H1 (cell line): ENCODE measurements at regions not wholly inside any gene's neighbourhood (a gene's known extent, or its start where the extent isn't known, plus 50 kb on each side); places are given as distances from the start of the nearest gene placed in this dataset.

ENCODE experiments used
- CTCF ChIA-PET: fragments of 300-600 bp; sonication (Branson Sonifier 250); formaldehyde crosslinking; loops from one replicate; lab custom pipeline; 2021; ENCODE audit not compliant: partially characterized antibody; lab: Charles Lee
- POLR2A ChIA-PET: fragments of 300-600 bp; sonication (Branson Sonifier 250); formaldehyde crosslinking; loops from one replicate; lab custom pipeline; 2021; ENCODE audit warnings: inconsistent platforms; ENCODE audit not compliant: partially characterized antibody; lab: Charles Lee
- DNase-seq, 2 experiments: peaks; one replicate each; pipeline versions ENCODE4 v3.0.0 to v3.0.0-alpha.2; 2010 to 2022; ENCODE audit warnings: low spot score in 2 of 2, low read depth in 1 of 2, mixed read lengths in 1 of 2
- FAIRE-seq: peaks from 2 replicates; lab custom pipeline; 2011; peaks lifted over from hg19 to GRCh38; lab: Jason Lieb, UNC
- H2AFZ ChIP-seq: 2 replicates; pipeline ENCODE4 v1.8.1; 2012; ENCODE audit warnings: low read length, inconsistent platforms
- H2AK5ac ChIP-seq: 2 replicates; pipeline ENCODE4 v1.6.1; 2013; ENCODE audit warnings: low read depth, low read length
- H2BK120ac ChIP-seq: replicated peaks from 2 replicates; pipeline ENCODE3; 2013; ENCODE audit warnings: low read depth, low read length, inconsistent platforms
- H2BK12ac ChIP-seq: 2 replicates; pipeline ENCODE4 v1.6.1; 2013; ENCODE audit warnings: low read depth, low read length
- H2BK15ac ChIP-seq: 2 replicates; pipeline ENCODE4 v1.6.1; 2013; ENCODE audit warnings: low read length
- H2BK20ac ChIP-seq: 2 replicates; pipeline ENCODE4 v1.6.1; 2013; ENCODE audit warnings: low read length
- H2BK5ac ChIP-seq: 2 replicates; pipeline ENCODE4 v1.6.1; 2013; ENCODE audit warnings: low read depth, low read length
- H3K14ac ChIP-seq: 2 replicates; pipeline ENCODE4 v1.6.1; 2013; ENCODE audit warnings: inconsistent platforms; ENCODE audit not compliant: insufficient read length
- H3K18ac ChIP-seq: 2 replicates; pipeline ENCODE4 v1.6.1; 2013; ENCODE audit warnings: low read length; ENCODE audit errors: extremely low read depth
- H3K23ac ChIP-seq: 2 replicates; pipeline ENCODE4 v1.6.1; 2013; ENCODE audit warnings: inconsistent platforms; ENCODE audit not compliant: insufficient read length
- H3K23me2 ChIP-seq: 2 replicates; pipeline ENCODE4 v1.6.1; 2013; ENCODE audit warnings: low read depth, low read length
- H3K27ac ChIP-seq: 2 replicates; pipeline ENCODE4 v1.6.1; 2011; ENCODE audit warnings: low read depth, low read length, inconsistent platforms
- H3K27me3 ChIP-seq, 4 experiments: replicated peaks in 1 of 4; 1 replicate in 1 of 4; 2 replicates in 3 of 4; pipeline versions ENCODE4 v1.6.1 to v1.8.1; 2011 to 2013; ENCODE audit warnings: low read length in 3 of 4, mild to moderate bottlenecking in 3 of 4, inconsistent platforms in 2 of 4, mixed read lengths in 2 of 4, moderate library complexity in 1 of 4; ENCODE audit not compliant: control insufficient read depth in 3 of 4, insufficient read depth in 3 of 4; ENCODE audit errors: extremely low read depth in 1 of 4
- H3K36me3 ChIP-seq, 4 experiments: 2 replicates each; pipeline versions ENCODE4 v1.6.1 to v1.8.1; 2011 to 2013; ENCODE audit warnings: mild to moderate bottlenecking in 4 of 4, low read length in 3 of 4, moderate library complexity in 2 of 4, control low read depth in 1 of 4, inconsistent platforms in 1 of 4; ENCODE audit not compliant: insufficient read depth in 4 of 4, control insufficient read depth in 2 of 4
- H3K4ac ChIP-seq: replicated peaks from 2 replicates; pipeline ENCODE3; 2013; ENCODE audit warnings: low read length, low read depth, mixed read lengths, inconsistent platforms; ENCODE audit not compliant: insufficient read length
- H3K4me1 ChIP-seq, 4 experiments: replicated peaks in 1 of 4; 1 replicate in 1 of 4; 2 replicates in 3 of 4; pipeline versions ENCODE4 v1.6.1 to v1.8.1; 2011 to 2013; ENCODE audit warnings: low read length in 3 of 4, inconsistent platforms in 2 of 4, mixed read lengths in 1 of 4; ENCODE audit not compliant: insufficient read depth in 4 of 4, control insufficient read depth in 3 of 4
- H3K4me2 ChIP-seq, 2 experiments: 2 replicates each; pipeline versions ENCODE4 v1.6.1 to v1.8.1; 2011 to 2013; ENCODE audit warnings: low read depth in 2 of 2, low read length in 2 of 2, control low read depth in 1 of 2, inconsistent platforms in 1 of 2, mild to moderate bottlenecking in 1 of 2; ENCODE audit not compliant: insufficient read depth in 1 of 2
- H3K4me3 ChIP-seq, 4 experiments: fragments of 200-600, 300-600 bp in 1 of 4; sonication (generic), shearing (Covaris generic), sonication (Bioruptor Twin) in 1 of 4; 2 replicates each; pipeline versions ENCODE4 v1.5.1 to v1.8.1; 2011 to 2016; ENCODE audit warnings: low read length in 4 of 4, low read depth in 3 of 4, control low read depth in 2 of 4, inconsistent platforms in 2 of 4, mild to moderate bottlenecking in 2 of 4, mixed read lengths in 1 of 4, moderate library complexity in 1 of 4; ENCODE audit not compliant: insufficient read depth in 2 of 4; ENCODE audit errors: extremely low read depth in 1 of 4
- H3K56ac ChIP-seq: replicated peaks from 2 replicates; pipeline ENCODE3; 2013; ENCODE audit warnings: low read depth, mild to moderate bottlenecking, mixed read lengths, low read length, inconsistent platforms; ENCODE audit not compliant: insufficient read length
- H3K79me1 ChIP-seq: 2 replicates; pipeline ENCODE4 v1.6.1; 2013; ENCODE audit warnings: low read depth, low read length, control low read depth
- H3K79me2 ChIP-seq, 2 experiments: 2 replicates each; pipeline versions ENCODE4 v1.6.1 to v1.8.1; 2012 to 2013; ENCODE audit warnings: low read length in 2 of 2, mild to moderate bottlenecking in 2 of 2, inconsistent platforms in 1 of 2; ENCODE audit not compliant: insufficient read depth in 2 of 2, control insufficient read depth in 1 of 2
- H3K9ac ChIP-seq, 4 experiments: replicated peaks in 1 of 4; 1 replicate in 1 of 4; 2 replicates in 3 of 4; pipeline versions ENCODE4 v1.6.1 to v1.8.1; 2011 to 2013; ENCODE audit warnings: low read depth in 3 of 4, low read length in 3 of 4, control low read depth in 2 of 4, mild to moderate bottlenecking in 2 of 4, moderate library complexity in 2 of 4, inconsistent platforms in 1 of 4; ENCODE audit errors: extremely low read depth in 1 of 4
- H3K9me3 ChIP-seq, 2 experiments: 2 replicates each; pipeline versions ENCODE4 v1.6.1 to v1.8.1; 2012 to 2013; ENCODE audit warnings: mild to moderate bottlenecking in 2 of 2, moderate library complexity in 2 of 2, control low read depth in 1 of 2, inconsistent platforms in 1 of 2, low read depth in 1 of 2, low read length in 1 of 2, mixed read lengths in 1 of 2; ENCODE audit not compliant: insufficient read depth in 2 of 2
- H4K20me1 ChIP-seq, 2 experiments: replicated peaks in 1 of 2; 2 replicates each; pipeline versions ENCODE3 to v1.8.1; 2011 to 2013; ENCODE audit warnings: inconsistent platforms in 2 of 2, low read length in 2 of 2, mild to moderate bottlenecking in 1 of 2; ENCODE audit not compliant: insufficient read depth in 2 of 2, control insufficient read depth in 1 of 2
- H4K5ac ChIP-seq: 2 replicates; pipeline ENCODE4 v1.6.1; 2013; ENCODE audit warnings: low read length, low read depth, mixed read lengths, inconsistent platforms; ENCODE audit not compliant: insufficient read length
- H4K8ac ChIP-seq: 2 replicates; pipeline ENCODE4 v1.8.0; 2013; ENCODE audit warnings: mild to moderate bottlenecking, moderate library complexity, low read length, inconsistent platforms; ENCODE audit not compliant: insufficient read depth; ENCODE audit errors: extremely low read depth
- H4K91ac ChIP-seq: replicated peaks from 2 replicates; pipeline ENCODE3; 2013; ENCODE audit warnings: low read length, mixed read lengths, inconsistent platforms; ENCODE audit not compliant: insufficient read length
- CTCF ChIP-seq, 3 experiments: IDR thresholded peaks; 1 replicate in 2 of 3; 2 replicates in 1 of 3; pipeline versions ENCODE4 v1.5.1 to v1.6.1; 2011; ENCODE audit warnings: low read length in 3 of 3, mild to moderate bottlenecking in 3 of 3, inconsistent platforms in 2 of 3, low read depth in 1 of 3, moderate library complexity in 1 of 3; ENCODE audit not compliant: insufficient read depth in 1 of 3; ENCODE audit errors: control extremely low read depth in 1 of 3
- NRF1 ChIP-seq: IDR thresholded peaks from 2 replicates; pipeline ENCODE4 v1.6.1; 2011; ENCODE audit warnings: mild to moderate bottlenecking, low read depth, low read length, improper control_type of control experiment
- RFX5 ChIP-seq: IDR thresholded peaks from 2 replicates; pipeline ENCODE4 v1.6.1; 2011; ENCODE audit warnings: low read depth, low read length, improper control_type of control experiment, borderline replicate concordance
- SIRT6 ChIP-seq: IDR thresholded peaks from one replicate; pipeline ENCODE4 v1.7.1; 2012; ENCODE audit warnings: low read length, inconsistent platforms
- SP1 ChIP-seq: IDR thresholded peaks from 2 replicates; pipeline ENCODE4 v1.6.1; 2011; ENCODE audit warnings: low read depth, low read length
- TAF7 ChIP-seq: optimal IDR thresholded peaks from 2 replicates; pipeline ENCODE3; 2011; ENCODE audit warnings: low read depth, mild to moderate bottlenecking, inconsistent platforms, low read length, moderate library complexity, borderline replicate concordance
- WGBS, 2 experiments: shearing (Covaris generic) in 1 of 2; methylation state at CpG; one replicate each; pipeline versions ENCODE4 v1.1.6 to v1.1.7; 2013 to 2015; ENCODE audit warnings: low lambda C conversion rate in 2 of 2, mixed read lengths in 2 of 2, inconsistent platforms in 1 of 2, low coverage in 1 of 2, missing lambda C conversion rate in 1 of 2; ENCODE audit not compliant: insufficient replicate concordance in 2 of 2, insufficient coverage in 1 of 2, insufficient read length in 1 of 2; ENCODE audit errors: extremely low coverage in 1 of 2, missing lambda C conversion rate in 1 of 2; 5-methylcytosine and 5-hydroxymethylcytosine counted together
- TF ChIP-seq, protein P1 (sequence below): IDR thresholded peaks from 2 replicates; pipeline ENCODE4 v1.6.1; 2012; ENCODE audit warnings: low read length, inconsistent platforms

- no peaks in the 10 kb centered on the region for H3K23me2 ChIP-seq
- no peak for FAIRE-seq
Measured at GRCh38 chr10:3493621-3494020, 291.4 kb downstream of the KLF6 start.

More at GRCh38 chr10:3493621-3494020, 291.4 kb downstream of the KLF6 start:
- Histone ChIP-seq H3K4me2 (no peak overlapping the region), H2BK12ac (no peak overlapping the region), H3K79me2 (no peaks in the 10 kb centered on the region), H2AK5ac (no peak overlapping the region), H3K36me3 (no peaks in the 10 kb centered on the region; a peak in 1 of 8 replicates), H3K9ac (no peak overlapping the region), H2AFZ (no peak overlapping the region), H4K91ac (no peak overlapping the region), H3K27ac (no peak overlapping the region), H2BK120ac (no peak overlapping the region), H3K79me1 (no peaks in the 10 kb centered on the region), H3K23ac (no peak overlapping the region), H3K4ac (no peak overlapping the region), H3K9me3 (no peaks in the 10 kb centered on the region; a peak in 1 of 4 replicates), H2BK20ac (no peak overlapping the region), H3K4me1 (peaks cover 0 to 23% (median 7%) of the 10 kb centered on the region in 4 experiments; a peak in 6 of 7 replicates), H3K14ac (no peak overlapping the region), H4K5ac (no peak overlapping the region), H3K4me3 (no peak overlapping the region), H3K18ac (no peak overlapping the region), H4K8ac (no peak overlapping the region), H3K27me3 (no peaks in the 10 kb centered on the region), H2BK15ac (no peak overlapping the region), H2BK5ac (no peak overlapping the region), H3K56ac (no peak overlapping the region), H4K20me1 (no peaks in the 10 kb centered on the region)
- CTCF ChIA-PET: interaction anchor here (1.5 kb wide), 1 partner anchor 17 kb away, joined by 3 read pairs; no protein-coding TSS in a partner anchor
- DNase-seq: no peak
- WGBS, 2 experiments: 96% methylated on average over 1 of the region's 1 CpG; no CpG with 5 or more reads in 1 of the 2 experiments
- TF ChIP-seq TAF7 (no peak), SP1 (no peak), CTCF (IDR thresholded peaks at IDR 0.05; ENCODE audit: control extremely low read depth in 1 of 3, insufficient read depth in 1 of 3, low read depth in 1 of 3, low read length in 3 of 3) (no peak), NRF1 (no peak), RFX5 (no peak), SIRT6 (no peak)
- TF ChIP-seq, protein P1, sequence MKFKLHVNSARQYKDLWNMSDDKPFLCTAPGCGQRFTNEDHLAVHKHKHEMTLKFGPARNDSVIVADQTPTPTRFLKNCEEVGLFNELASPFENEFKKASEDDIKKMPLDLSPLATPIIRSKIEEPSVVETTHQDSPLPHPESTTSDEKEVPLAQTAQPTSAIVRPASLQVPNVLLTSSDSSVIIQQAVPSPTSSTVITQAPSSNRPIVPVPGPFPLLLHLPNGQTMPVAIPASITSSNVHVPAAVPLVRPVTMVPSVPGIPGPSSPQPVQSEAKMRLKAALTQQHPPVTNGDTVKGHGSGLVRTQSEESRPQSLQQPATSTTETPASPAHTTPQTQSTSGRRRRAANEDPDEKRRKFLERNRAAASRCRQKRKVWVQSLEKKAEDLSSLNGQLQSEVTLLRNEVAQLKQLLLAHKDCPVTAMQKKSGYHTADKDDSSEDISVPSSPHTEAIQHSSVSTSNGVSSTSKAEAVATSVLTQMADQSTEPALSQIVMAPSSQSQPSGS: no peak
- POLR2A ChIA-PET: no interaction called here
